SK-N-DZ (cell line): ENCODE measurements at regions not wholly inside any gene's neighbourhood (a gene's known extent, or its start where the extent isn't known, plus 50 kb on each side); places are given as distances from the start of the nearest gene placed in this dataset.
"Not testable (repeated sequence)": the region's sequence is repeated elsewhere in the genome, so short reads cannot be mapped to it uniquely, and the experiment has no call there.

Experiments used
- DNase-seq: peaks from one replicate; pipeline ENCODE4 v3.0.0-alpha.2; 2015; ENCODE audit warnings: low spot score

DNA sequence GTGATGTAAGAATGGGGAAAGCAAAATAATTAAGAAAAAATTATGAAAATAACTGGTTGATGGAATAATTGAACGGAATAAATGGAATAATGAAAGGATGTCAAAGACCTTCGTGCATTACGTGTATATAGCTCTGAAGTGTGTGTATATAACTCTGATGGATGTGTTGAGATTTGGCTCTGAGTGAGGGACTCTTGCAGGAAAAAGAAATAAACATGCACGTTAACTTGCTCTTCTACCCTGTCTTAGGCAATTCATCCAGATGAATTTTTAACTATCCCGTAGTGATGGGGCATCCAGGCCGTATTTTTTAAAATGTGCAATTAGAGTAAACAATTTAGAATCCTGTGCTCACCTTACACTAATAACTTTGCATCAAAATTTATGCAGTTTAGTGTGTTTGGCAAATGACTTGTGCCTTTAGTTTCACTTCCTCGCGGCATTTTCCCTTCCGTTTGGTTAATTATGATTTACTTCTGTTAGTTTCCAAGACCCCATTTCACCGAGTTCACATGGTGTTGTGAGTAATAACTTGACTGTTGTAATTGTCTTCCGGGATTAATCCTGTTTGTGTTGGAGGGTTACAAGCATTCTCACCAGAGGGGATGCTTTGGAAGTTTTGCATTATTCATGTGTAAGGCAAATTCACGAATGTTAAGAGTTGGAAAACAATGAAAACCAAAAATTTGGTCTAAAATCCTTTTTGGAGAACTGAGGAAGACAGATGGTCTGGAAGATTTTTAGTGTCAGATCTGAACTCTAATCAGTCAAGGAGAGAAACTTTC is 256.5 kb upstream of the FAT1 start:
- DNase-seq: no peak

GRCh38 chr4:186981161-186981560 is 257.5 kb upstream of the FAT1 start:
- no peak for DNase-seq

- DNase-seq: no peak
Observed at GRCh38 chr4:186982160-186982559, 258.5 kb upstream of the FAT1 start.

DNA sequence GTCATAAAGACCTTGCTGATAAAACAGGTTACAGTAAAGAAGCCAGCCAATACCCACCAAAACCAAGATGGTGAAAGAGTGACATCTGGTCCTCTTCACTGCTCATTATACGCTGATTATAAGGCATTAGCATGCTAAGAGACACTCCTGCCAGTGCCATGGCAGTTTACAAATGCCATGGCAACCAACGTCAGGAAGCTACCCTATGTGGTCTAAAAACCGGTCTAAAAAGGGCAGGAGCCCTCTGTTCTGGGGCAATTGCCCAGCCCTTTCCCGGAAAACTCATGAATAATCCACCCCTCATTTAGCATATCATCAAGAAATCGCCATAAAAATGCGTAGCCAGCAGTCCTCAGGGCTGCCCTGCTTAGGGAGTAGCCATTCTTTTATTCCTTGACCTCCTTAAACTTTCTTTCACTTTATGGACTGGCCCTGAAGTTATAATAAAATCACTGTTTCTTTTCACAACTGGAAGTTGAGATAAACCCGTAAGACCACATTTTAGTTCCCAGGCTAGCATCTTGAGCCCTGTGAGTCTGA is 260.5 kb upstream of the FAT1 start:
- no peak for DNase-seq

DNA sequence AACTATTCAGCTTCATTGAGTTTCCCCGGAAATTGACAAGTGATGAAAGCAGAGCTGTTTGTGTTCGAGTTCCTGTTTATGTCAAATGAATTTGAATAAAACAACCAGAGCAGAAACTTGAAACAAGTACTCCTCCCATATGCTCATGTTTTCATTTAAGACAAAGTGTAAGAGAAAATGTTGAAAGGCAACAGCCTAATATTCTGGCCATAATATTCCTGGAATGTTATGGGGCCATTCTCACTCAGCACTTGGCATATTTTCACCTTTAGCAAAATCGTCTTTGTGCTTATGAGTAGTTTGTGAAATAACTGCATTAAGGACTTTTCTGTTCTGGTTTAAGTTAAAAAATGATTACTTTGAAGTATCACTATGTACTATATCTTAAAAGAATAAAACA is 276.0 kb upstream of the FAT1 start:
- no peak for DNase-seq

GRCh38 chr4:187000281-187000680 is 276.6 kb upstream of the FAT1 start:
- DNase-seq: no peak

- DNase-seq: not testable (repeated sequence)
Observed at GRCh38 chr4:187002133-187002532, 278.5 kb upstream of the FAT1 start.

DNA sequence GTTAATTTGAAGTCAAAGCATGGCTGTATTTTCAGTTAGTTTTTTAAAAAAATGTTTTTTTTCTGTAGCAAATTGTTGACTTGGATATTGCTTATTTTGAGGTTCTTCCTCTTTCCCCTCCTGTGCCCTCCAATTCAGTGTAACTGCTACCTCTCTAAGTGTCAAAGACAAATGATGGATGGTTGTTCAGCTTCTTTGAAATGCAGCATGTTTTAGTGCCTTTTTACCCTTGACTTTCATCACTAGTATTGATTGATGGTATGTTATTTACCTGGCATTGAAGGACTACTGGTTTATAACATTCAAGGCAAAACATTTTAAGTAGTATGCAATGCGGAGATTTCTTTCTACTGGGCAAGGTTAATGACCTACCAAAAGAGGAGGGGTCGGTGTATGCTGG is 281.0 kb upstream of the FAT1 start:
- DNase-seq: no peak

GRCh38 chr4:187006189-187006618 is 282.5 kb upstream of the FAT1 start:
- no peak for DNase-seq

- no peak for DNase-seq
Observed at GRCh38 chr4:187010052-187010451, 286.4 kb upstream of the FAT1 start.

DNA sequence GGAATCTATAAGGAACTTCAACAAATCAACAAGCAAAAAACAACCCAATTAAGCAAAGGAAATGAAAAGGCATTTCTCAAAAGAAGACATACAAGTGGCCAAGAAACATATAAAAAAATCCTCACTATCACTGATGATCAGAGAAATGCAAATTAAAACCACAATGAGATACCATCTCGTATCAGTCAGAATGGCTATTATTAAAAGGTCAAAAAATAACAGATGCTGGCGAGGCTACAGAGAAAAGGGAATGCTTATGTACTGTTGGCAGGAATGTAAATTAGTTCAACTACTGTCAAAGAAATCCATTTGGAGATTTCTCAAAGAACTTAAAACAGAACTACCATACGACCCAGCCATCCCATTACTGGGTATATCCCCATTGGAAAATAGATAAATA is 292.4 kb upstream of the FAT1 start:
- DNase-seq: no peak

DNA sequence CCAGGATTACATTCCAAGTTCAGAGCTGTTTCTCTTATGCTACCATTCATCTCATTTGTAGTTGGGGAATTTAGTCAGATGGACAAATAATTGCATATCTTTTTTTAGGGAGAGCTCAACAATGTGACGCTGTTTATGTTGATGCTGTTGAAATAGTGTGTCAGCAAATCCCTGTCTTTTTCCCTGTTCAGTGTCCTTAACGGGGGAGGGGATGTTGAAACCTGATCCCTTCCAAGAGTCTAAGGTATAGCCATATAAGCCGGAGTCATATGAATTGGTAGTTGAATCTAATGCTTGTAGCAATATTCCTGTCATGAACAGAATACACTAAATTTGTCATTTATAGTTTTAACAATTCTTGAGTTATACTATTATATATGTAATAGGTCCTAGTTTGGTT is 293.5 kb upstream of the FAT1 start:
- DNase-seq: no peak

GRCh38 chr4:187019896-187020295 is 296.2 kb upstream of the FAT1 start:
- no peak for DNase-seq

DNA sequence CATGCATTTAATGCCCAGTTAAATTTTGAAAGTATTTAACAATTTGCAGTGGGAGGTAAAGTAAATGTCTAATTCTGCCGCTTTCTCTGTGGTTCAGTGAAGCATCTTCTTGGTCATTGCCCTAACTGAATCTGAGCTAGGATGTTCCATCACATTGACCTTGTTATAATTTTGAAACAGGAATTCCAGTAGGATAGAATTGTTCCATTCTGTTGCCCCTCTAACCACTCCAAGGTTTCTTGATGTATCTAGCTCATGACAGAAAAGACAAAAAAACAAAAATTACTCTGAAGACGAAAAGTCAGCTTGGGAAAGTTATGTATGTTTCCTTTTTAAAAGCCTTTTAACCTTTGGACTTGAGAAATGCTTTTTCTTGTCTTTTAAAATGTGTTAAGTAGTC is 297.0 kb upstream of the FAT1 start:
- DNase-seq: no peak

DNA sequence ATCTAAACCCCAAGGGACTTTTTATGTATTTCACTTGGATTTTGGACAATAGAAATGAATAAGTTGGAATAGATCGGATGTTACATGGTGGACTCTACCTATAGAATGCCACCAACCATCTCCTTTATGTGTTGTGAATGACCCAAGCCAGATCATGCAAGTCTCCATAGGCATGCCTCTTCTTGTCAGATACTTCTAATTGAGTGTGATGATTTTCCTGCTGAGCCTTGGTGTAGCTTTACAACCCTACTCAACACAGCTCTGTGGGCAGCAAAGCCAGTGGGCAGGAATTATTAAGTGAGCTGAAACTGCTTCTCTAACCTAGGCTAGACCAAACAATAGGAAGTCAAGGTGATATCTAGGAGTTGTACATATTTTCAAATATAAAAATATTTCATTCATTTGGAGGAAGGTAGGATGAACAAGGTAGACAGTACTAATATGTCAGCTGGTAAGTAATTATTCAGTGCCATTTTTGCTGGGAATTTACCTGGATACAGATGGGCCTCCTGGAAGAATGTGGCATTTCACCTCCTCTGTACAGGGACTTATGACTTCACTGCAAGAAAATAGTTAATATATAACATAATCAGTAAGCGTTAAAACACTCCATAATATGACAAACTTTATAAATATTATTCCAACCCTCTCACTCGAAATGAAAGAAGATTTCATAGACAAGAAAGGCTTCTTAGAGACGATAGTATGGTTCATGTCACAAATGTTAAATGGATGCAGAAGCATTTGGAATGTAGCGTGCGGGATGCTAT is 298.0 kb upstream of the FAT1 start:
- DNase-seq: no peak

DNA sequence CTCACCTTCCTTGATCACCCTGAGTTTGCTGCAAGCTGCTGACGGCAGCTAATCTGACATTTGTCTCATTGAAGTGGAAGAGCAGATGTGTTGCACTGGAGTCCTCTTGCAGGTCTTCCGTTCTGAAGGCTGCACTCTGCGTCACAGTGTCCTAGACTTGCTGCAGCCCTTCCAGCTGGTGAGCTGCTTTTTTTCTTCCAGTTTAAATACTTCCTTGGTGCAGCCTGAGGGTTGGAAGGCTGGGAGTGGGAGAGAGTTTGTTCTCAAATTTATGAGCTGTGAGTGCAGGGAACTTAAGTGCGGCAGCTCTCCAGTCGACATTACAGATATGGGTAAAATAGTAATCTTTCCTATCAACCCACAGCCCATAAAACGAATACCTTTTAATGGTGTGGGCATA is 303.6 kb upstream of the FAT1 start:
- no peak for DNase-seq

- DNase-seq: no peak
Observed at GRCh38 chr4:187042251-187042650, 318.6 kb upstream of the FAT1 start.

- no peak for DNase-seq
Observed at GRCh38 chr4:187046471-187046870, 322.8 kb upstream of the FAT1 start.

- no peak for DNase-seq
Observed at GRCh38 chr4:187059021-187059420, 335.4 kb upstream of the FAT1 start.

DNA sequence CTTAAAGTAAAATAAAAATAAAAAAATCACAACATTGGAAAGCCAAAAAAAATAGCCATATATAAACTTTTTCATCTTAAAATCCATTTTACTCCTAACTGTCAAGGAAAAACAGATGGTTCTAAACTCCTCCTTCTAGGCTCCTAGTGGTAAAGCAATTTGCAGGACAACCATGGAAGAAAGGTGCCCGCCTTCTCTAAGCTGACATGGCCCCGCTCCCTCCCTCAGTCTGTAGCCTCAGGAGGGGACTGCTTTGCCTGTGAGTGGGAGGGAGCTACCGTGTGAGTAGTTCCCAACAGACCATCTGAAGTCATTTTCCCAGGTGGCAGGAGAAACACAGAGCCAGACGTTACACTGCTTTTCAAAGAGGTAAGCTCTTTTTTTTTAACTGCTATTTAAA is 336.2 kb upstream of the FAT1 start:
- no peak for DNase-seq

GRCh38 chr4:187060551-187060950 is 336.9 kb upstream of the FAT1 start:
- DNase-seq: no peak

- DNase-seq: no peak
Observed at GRCh38 chr4:187063251-187063650, 339.6 kb upstream of the FAT1 start.

DNA sequence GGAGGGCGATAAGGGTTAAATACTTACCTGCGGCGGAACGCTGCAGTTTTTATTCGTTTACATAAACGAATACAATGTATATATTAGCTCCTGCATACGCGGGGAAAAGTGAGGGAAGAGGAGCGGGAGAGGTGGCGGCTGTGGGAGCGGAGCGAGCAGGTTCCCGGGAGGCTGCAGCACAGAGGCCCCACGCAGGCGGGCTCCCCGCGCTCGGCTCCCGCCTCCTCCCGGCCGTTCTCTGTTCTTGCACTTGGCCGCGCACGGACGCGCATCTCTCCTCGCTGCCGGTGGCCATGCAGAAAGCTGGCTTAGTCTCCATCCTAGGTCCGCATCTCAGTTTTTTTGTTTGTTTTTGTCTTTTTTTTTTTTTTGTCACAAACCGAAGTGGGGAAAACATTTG is 340.4 kb upstream of the FAT1 start:
- DNase-seq: no peak
